ENCODE measurements at regions not wholly inside any gene's neighbourhood (a gene's known extent, or its start where the extent isn't known, plus 50 kb on each side); places are given as distances from the start of the nearest gene placed in this dataset.

- WGBS = 83% methylated on average over 4 of the region's 4 CpGs
- Histone ChIP-seq H3K9me3 (ENCODE audit: control insufficient read depth in 2 of 2, insufficient read depth in 1 of 2, low read length in 1 of 2) (no peaks in the 10 kb centered on the region), H3K4me1 (ENCODE audit: control insufficient read depth in 2 of 2, insufficient read depth in 2 of 2, low read length in 2 of 2) (no peaks in the 10 kb centered on the region), H3K4me3 (ENCODE audit: low read length in 2 of 2) (no peak overlapping the region), H3K27ac (ENCODE audit: low read depth in 1 of 2, low read length in 1 of 2) (no peak overlapping the region), H3K36me3 (ENCODE audit: control insufficient read depth in 2 of 2, insufficient read depth in 2 of 2, low read length in 1 of 2) (no peaks in the 10 kb centered on the region), H3K27me3 (ENCODE audit: control insufficient read depth in 2 of 2, insufficient read depth in 1 of 2, low read length in 1 of 2) (no peaks in the 10 kb centered on the region)
- DNase-seq (ENCODE audit: low read depth in 6 of 9, low spot score in 9 of 9) = no peak
Measured at GRCh38 chr3:168362661-168363247, 267.0 kb upstream of the GOLIM4 start.

DNA sequence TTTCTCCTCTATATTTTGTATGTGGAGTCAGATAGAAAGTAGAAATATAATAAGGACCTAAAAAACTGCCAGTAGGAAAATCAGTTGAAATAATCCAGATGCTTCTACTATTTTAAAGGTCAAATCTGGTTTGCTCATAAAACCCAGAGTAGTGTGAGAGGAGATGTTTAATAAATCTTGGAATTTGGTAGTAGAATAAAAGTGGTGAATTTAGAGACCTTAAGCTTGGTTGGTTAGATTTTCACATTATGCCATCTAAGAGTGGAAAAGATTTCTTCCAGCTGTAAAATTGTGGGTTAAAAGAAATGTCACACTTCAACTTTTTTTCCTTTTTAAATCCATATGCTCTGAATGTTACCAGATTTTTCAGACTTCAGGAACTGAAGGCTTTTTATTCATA is 266.4 kb upstream of the GOLIM4 start:
- Histone ChIP-seq H3K36me3 (ENCODE audit: control insufficient read depth in 2 of 2, insufficient read depth in 2 of 2, low read length in 1 of 2) (no peaks in the 10 kb centered on the region), H3K9me3 (ENCODE audit: control insufficient read depth in 2 of 2, insufficient read depth in 1 of 2, low read length in 1 of 2) (no peaks in the 10 kb centered on the region), H3K4me1 (ENCODE audit: control insufficient read depth in 2 of 2, insufficient read depth in 2 of 2, low read length in 2 of 2) (no peaks in the 10 kb centered on the region), H3K4me3 (ENCODE audit: low read length in 2 of 2) (no peak overlapping the region), H3K27me3 (ENCODE audit: control insufficient read depth in 2 of 2, insufficient read depth in 1 of 2, low read length in 1 of 2) (no peaks in the 10 kb centered on the region), H3K27ac (ENCODE audit: low read depth in 1 of 2, low read length in 1 of 2) (no peak overlapping the region)
- DNase-seq (ENCODE audit: low read depth in 6 of 9, low spot score in 9 of 9) = no peak

GRCh38 chr3:168360993-168361392 is 265.3 kb upstream of the GOLIM4 start:
- WGBS = 94% methylated on average over 3 of the region's 3 CpGs

DNA sequence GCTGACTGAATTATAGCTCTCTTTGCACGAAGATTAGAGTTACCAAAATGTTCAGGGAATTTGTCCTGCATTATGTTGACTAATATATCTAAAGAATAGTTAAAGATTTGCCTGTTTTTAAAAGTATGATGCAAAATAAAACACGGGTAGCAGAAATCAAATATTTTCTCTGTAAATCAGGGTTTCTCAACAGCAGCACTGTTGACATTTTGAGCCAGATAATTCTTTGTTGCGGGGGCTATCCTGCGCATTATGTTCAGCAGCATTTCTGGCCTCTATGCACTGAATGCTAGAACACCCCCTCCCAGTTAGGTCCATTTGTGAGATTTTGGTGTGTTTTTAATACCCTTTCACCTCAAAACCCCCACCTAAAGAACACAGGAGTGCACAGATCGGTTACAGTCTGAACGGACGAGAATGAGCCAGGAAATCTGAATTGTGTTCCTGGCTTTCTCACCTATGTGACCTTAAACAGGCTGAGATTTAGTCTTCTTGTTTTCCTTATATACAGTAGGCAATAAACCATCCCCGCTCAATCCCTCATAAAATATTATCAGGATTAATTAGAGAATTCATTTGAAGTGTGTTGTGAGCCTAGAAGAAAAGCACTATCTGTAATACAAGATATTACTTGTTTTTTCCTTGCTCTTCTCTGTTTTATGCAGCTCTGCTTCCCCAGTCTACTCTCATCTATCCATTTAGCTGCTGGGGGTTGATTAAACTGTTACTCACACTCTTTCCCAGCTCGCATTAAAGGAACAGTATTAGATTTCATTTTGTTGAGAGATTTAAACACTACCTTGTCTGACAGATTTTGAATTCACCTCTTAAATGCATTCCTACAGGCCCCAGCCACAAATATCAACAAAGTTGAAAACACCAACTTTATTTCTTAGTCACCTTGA is 247.5 kb upstream of the GOLIM4 start:
- H3K36me3 ChIP-seq (ENCODE audit: control insufficient read depth in 2 of 2, insufficient read depth in 2 of 2, low read length in 1 of 2) = no peaks in the 10 kb centered on the region
- no peak overlapping the region for H3K27ac ChIP-seq (ENCODE audit: low read depth in 1 of 2, low read length in 1 of 2)
- no peaks in the 10 kb centered on the region for H3K27me3 ChIP-seq (ENCODE audit: control insufficient read depth in 2 of 2, insufficient read depth in 1 of 2, low read length in 1 of 2)
- H3K9me3 ChIP-seq (ENCODE audit: control insufficient read depth in 2 of 2, insufficient read depth in 1 of 2, low read length in 1 of 2) = no peaks in the 10 kb centered on the region
- WGBS = 94% methylated on average over 9 of the region's 9 CpGs
- no peaks in the 10 kb centered on the region for H3K4me1 ChIP-seq (ENCODE audit: control insufficient read depth in 2 of 2, insufficient read depth in 2 of 2, low read length in 2 of 2)
- no peak overlapping the region for H3K4me3 ChIP-seq (ENCODE audit: low read length in 2 of 2)
- no peak for DNase-seq (ENCODE audit: low read depth in 6 of 9, low spot score in 9 of 9)

More at GRCh38 chr3:168360993-168361392, 265.3 kb upstream of the GOLIM4 start:
- no peak for DNase-seq (ENCODE audit: low read depth in 6 of 9, low spot score in 9 of 9)
- H3K27me3 ChIP-seq (ENCODE audit: control insufficient read depth in 2 of 2, insufficient read depth in 1 of 2, low read length in 1 of 2) = no peaks in the 10 kb centered on the region
- no peaks in the 10 kb centered on the region for H3K4me1 ChIP-seq (ENCODE audit: control insufficient read depth in 2 of 2, insufficient read depth in 2 of 2, low read length in 2 of 2)
- H3K4me3 ChIP-seq (ENCODE audit: low read length in 2 of 2) = no peak overlapping the region
- H3K27ac ChIP-seq (ENCODE audit: low read depth in 1 of 2, low read length in 1 of 2) = no peak overlapping the region
- H3K9me3 ChIP-seq (ENCODE audit: control insufficient read depth in 2 of 2, insufficient read depth in 1 of 2, low read length in 1 of 2) = no peaks in the 10 kb centered on the region
- no peaks in the 10 kb centered on the region for H3K36me3 ChIP-seq (ENCODE audit: control insufficient read depth in 2 of 2, insufficient read depth in 2 of 2, low read length in 1 of 2)

DNA sequence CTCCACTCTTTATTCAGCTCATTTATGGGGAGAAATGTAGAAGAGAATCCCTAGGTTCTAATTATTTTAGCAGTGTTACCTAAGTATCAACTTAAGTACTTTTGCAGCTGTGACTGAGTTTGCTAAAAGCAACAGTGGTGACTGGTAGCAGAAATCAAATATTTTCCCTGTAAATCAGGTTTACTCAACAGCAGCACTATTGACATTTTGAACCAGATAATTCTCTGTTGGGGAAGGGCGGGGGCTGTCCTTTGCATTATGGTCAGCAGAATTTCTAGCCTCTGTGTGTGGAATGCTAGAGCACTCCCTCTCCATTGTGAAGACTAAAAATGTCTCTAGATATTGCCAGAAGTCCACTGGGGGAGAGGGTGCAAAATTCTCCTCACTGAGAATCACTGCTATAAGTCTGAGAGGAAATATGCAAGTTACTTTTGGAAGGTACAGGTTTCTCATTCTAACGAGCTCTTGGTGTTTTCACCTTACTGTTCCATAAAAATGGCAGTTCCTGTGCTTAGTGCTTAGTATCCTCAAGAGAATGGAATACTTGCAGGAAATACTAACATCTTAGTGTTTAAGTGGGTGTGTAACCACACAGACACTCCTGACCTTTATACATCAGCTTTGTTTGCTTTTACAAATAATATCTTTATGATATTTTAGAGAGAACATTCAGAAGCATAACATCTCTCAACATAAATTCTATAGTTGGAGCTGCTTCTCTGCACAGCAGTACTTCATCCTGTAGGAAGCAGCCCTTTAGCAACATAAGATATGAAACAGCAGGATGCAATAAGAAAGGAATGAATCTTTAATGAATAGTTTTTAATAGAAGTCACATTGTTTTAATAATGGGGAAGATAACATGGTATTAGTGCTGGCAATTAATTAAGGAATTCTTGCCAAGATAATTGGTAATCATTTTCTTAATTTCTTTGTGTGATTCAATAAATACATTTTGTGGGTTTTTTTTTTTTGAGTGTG is 246.5 kb upstream of the GOLIM4 start:
- Histone ChIP-seq H3K4me3 (ENCODE audit: low read length in 2 of 2) (no peak overlapping the region), H3K27ac (ENCODE audit: low read depth in 1 of 2, low read length in 1 of 2) (no peak overlapping the region), H3K9me3 (ENCODE audit: control insufficient read depth in 2 of 2, insufficient read depth in 1 of 2, low read length in 1 of 2) (no peaks in the 10 kb centered on the region), H3K36me3 (ENCODE audit: control insufficient read depth in 2 of 2, insufficient read depth in 2 of 2, low read length in 1 of 2) (no peaks in the 10 kb centered on the region), H3K27me3 (ENCODE audit: control insufficient read depth in 2 of 2, insufficient read depth in 1 of 2, low read length in 1 of 2) (no peaks in the 10 kb centered on the region), H3K4me1 (ENCODE audit: control insufficient read depth in 2 of 2, insufficient read depth in 2 of 2, low read length in 2 of 2) (no peaks in the 10 kb centered on the region)
- 87% methylated on average over 2 of the region's 2 CpGs for WGBS
- DNase-seq (ENCODE audit: low read depth in 6 of 9, low spot score in 9 of 9) = no peak

DNA sequence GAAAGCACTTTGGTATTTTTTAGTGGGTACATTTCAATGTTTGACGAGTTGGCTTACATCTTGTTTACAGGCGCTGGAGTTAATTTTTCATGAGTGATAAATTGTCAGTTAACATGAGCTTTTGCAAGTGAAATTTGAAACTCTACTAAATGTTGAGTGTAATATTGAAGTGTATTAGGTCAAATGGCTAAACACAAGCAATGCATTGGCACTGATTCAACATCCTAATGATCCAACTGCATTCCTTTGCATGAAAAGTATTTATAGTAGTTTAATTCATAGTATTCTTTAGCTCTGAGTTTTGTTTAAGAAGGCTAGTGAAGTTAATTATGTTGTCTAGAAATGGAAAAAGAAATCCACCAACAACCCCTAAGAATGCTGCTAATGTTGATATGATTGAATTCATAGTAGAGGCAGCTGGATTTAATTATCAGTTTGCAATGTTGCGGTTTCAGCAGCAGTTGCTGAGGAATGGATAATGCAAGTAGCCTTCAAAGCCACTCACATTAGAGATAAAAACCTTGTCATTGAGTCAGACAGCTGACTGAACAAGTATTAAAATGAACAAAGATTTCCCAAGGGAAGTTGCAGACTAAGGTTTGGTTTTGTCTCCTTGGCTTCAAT is 245.6 kb upstream of the GOLIM4 start:
- no peak overlapping the region for H3K4me3 ChIP-seq (ENCODE audit: low read length in 2 of 2)
- 90% methylated on average over 3 of the region's 3 CpGs for WGBS
- no peak overlapping the region for H3K27ac ChIP-seq (ENCODE audit: low read depth in 1 of 2, low read length in 1 of 2)
- H3K4me1 ChIP-seq (ENCODE audit: control insufficient read depth in 2 of 2, insufficient read depth in 2 of 2, low read length in 2 of 2) = no peaks in the 10 kb centered on the region
- no peaks in the 10 kb centered on the region for H3K27me3 ChIP-seq (ENCODE audit: control insufficient read depth in 2 of 2, insufficient read depth in 1 of 2, low read length in 1 of 2)
- H3K36me3 ChIP-seq (ENCODE audit: control insufficient read depth in 2 of 2, insufficient read depth in 2 of 2, low read length in 1 of 2) = no peaks in the 10 kb centered on the region
- DNase-seq (ENCODE audit: low read depth in 6 of 9, low spot score in 9 of 9) = no peak
- H3K9me3 ChIP-seq (ENCODE audit: control insufficient read depth in 2 of 2, insufficient read depth in 1 of 2, low read length in 1 of 2) = no peaks in the 10 kb centered on the region

DNA sequence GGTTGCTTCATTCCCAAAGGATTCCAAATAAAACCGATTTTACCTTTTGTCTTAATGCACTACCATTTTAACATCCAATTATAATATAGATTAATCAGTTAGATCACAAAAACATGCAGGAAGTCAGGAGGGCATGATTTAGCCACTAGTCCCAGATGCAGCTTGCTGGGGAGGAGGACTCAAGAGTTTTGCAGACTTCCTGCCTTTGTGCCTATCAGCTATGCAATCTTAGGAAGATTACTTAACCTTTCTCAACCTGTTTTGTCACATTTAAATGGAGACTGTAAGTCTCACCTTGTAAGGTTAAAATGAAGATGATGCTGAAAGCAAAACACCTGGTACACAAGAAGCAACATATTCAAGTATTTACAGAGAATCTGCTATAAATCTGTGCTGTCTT is 242.4 kb upstream of the GOLIM4 start:
- H3K9me3 ChIP-seq (ENCODE audit: control insufficient read depth in 2 of 2, insufficient read depth in 1 of 2, low read length in 1 of 2) = no peaks in the 10 kb centered on the region
- DNase-seq (ENCODE audit: low read depth in 6 of 9, low spot score in 9 of 9) = no peak
- H3K36me3 ChIP-seq (ENCODE audit: control insufficient read depth in 2 of 2, insufficient read depth in 2 of 2, low read length in 1 of 2) = no peaks in the 10 kb centered on the region
- H3K4me1 ChIP-seq (ENCODE audit: control insufficient read depth in 2 of 2, insufficient read depth in 2 of 2, low read length in 2 of 2) = no peaks in the 10 kb centered on the region
- H3K27ac ChIP-seq (ENCODE audit: low read depth in 1 of 2, low read length in 1 of 2) = no peak overlapping the region
- no peaks in the 10 kb centered on the region for H3K27me3 ChIP-seq (ENCODE audit: control insufficient read depth in 2 of 2, insufficient read depth in 1 of 2, low read length in 1 of 2)
- H3K4me3 ChIP-seq (ENCODE audit: low read length in 2 of 2) = no peak overlapping the region
- 43% methylated on average over 1 of the region's 1 CpG for WGBS

DNA sequence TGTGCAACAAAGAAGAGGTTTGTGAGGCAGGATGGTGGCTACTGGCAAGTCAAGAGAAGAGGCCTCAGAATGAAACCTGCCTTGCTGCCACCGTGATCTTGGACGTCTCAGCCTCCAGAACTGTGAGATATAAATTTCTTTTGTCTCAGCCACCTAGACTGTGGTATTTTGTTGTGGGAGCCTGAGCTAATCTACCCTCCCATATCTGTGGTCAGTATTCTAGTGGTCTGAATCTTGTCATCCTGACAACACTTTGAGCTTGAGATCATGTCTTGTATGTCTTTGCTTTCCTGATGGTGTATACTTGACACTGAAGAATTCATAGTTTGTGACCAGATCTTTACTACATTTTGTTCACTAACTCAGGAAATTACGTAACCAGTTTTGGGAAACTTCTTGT is 240.6 kb upstream of the GOLIM4 start:
- Histone ChIP-seq H3K9me3 (ENCODE audit: control insufficient read depth in 2 of 2, insufficient read depth in 1 of 2, low read length in 1 of 2) (no peaks in the 10 kb centered on the region), H3K36me3 (ENCODE audit: control insufficient read depth in 2 of 2, insufficient read depth in 2 of 2, low read length in 1 of 2) (no peaks in the 10 kb centered on the region), H3K27me3 (ENCODE audit: control insufficient read depth in 2 of 2, insufficient read depth in 1 of 2, low read length in 1 of 2) (no peaks in the 10 kb centered on the region), H3K4me1 (ENCODE audit: control insufficient read depth in 2 of 2, insufficient read depth in 2 of 2, low read length in 2 of 2) (no peaks in the 10 kb centered on the region), H3K4me3 (ENCODE audit: low read length in 2 of 2) (no peak overlapping the region), H3K27ac (ENCODE audit: low read depth in 1 of 2, low read length in 1 of 2) (no peak overlapping the region)
- 81% methylated on average over 3 of the region's 3 CpGs for WGBS
- DNase-seq (ENCODE audit: low read depth in 6 of 9, low spot score in 9 of 9) = no peak

Measured in thymus (tissue), 11 donors.